ENCODE measurements at regions not wholly inside any gene's neighbourhood (a gene's known extent, or its start where the extent isn't known, plus 50 kb on each side); places are given as distances from the start of the nearest gene placed in this dataset.
"Not testable (repeated sequence)": the region's sequence is repeated elsewhere in the genome, so short reads cannot be mapped to it uniquely, and the experiment has no call there.

GRCh38 chr13:54034047-54034446 is 1005.4 kb downstream of the OLFM4 start:
- in situ Hi-C loops (cut with HindIII; ENCODE audit: low sequenced_read_pairs), result no loop called here

DNA sequence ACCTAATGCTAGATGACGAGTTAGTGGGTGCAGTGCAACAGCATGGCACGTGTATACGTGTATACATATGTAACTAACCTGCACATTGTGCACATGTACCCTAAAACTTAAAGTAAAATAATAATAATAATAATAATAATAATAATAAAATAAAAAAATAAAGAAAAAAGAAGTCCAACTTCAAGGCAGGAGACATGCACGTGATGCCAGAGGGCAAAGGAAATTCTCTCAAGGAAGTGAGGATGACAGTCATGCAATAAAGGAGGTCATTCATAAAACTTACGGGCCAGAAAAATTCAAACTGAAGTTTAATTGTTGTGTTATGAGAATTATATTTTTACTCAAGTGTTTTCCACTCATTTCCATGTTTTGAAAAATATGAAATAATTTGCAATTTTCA is 1028.8 kb downstream of the OLFM4 start:
- H3K4me3 ChIP-seq (ENCODE audit: low read depth, low read length); DNase-seq (ENCODE audit: low read depth); in situ Hi-C loops (cut with HindIII; ENCODE audit: low sequenced_read_pairs): not testable (repeated sequence)

More at GRCh38 chr13:54034047-54034446, 1005.4 kb downstream of the OLFM4 start:
- TF ChIP-seq, protein P1, sequence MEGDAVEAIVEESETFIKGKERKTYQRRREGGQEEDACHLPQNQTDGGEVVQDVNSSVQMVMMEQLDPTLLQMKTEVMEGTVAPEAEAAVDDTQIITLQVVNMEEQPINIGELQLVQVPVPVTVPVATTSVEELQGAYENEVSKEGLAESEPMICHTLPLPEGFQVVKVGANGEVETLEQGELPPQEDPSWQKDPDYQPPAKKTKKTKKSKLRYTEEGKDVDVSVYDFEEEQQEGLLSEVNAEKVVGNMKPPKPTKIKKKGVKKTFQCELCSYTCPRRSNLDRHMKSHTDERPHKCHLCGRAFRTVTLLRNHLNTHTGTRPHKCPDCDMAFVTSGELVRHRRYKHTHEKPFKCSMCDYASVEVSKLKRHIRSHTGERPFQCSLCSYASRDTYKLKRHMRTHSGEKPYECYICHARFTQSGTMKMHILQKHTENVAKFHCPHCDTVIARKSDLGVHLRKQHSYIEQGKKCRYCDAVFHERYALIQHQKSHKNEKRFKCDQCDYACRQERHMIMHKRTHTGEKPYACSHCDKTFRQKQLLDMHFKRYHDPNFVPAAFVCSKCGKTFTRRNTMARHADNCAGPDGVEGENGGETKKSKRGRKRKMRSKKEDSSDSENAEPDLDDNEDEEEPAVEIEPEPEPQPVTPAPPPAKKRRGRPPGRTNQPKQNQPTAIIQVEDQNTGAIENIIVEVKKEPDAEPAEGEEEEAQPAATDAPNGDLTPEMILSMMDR (IDR thresholded peaks at IDR 0.05; ENCODE audit: low read depth, low read length, missing control alignments), result no peak
- H3K4me3 ChIP-seq (ENCODE audit: low read depth, low read length), result no peak overlapping the region
- DNase-seq (ENCODE audit: low read depth), result no peak

- H3K4me3 ChIP-seq (ENCODE audit: low read depth, low read length); in situ Hi-C loops (cut with HindIII; ENCODE audit: low sequenced_read_pairs); DNase-seq (ENCODE audit: low read depth): not testable (repeated sequence)
Observed at GRCh38 chr13:54069958-54070357, 1041.3 kb downstream of the OLFM4 start.

DNA sequence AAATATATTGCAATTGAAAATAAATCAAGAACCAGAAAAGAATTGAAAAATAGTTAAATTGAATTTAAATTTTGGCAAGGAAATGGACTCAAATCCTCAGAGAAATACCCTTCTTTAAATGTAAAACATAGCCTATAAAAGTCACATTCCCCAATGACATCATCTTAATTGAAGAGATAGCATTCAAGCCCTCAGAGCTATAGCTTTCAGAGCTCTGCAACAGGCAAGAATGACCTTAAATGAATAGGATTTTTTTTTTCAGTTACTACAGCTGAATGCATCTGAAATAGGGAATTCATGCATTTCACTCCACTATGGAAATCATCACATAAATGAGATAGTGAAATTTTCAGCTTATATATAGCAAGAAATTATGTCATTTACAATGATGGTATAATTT is 1049.0 kb downstream of the OLFM4 start:
- no peak for DNase-seq (ENCODE audit: low read depth)
- no peak overlapping the region for H3K4me3 ChIP-seq (ENCODE audit: low read depth, low read length)
- TF ChIP-seq, protein P1 (IDR thresholded peaks at IDR 0.05; ENCODE audit: low read depth, low read length, missing control alignments), result no peak
- in situ Hi-C loops (cut with HindIII; ENCODE audit: low sequenced_read_pairs), result no loop called here

DNA sequence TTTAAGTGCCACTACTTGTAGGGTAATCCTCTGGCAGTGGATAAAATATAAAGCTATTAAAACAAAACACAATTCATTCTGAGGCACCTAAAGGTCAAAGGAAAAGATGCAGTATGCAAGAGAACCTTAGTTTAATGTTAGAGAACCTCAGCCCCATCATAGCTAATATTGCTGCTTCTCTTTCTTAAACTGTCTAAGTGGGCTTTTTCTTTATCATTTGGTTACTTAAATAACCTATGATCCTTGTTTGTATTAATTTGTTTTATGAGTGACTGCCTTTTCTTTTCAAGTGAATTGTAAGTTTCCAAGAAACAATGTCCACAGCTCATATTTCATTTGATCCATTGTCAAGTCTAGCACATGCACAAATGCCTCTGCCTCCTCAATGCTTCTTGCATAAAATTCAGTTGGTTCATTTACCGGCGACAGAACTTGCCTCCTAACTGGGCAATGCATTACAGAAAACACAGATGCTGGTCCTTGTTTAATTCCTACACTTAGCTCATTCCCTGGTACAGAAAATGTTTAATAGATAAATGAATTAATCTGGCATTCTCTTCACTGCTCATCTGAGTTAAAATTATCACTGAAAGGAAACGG is 1049.8 kb downstream of the OLFM4 start:
- in situ Hi-C loops (cut with HindIII; ENCODE audit: low sequenced_read_pairs), result no loop called here
- TF ChIP-seq, protein P1 (IDR thresholded peaks at IDR 0.05; ENCODE audit: low read depth, low read length, missing control alignments), result no peak
- no peak for DNase-seq (ENCODE audit: low read depth)
- no peak overlapping the region for H3K4me3 ChIP-seq (ENCODE audit: low read depth, low read length)

- DNase-seq (ENCODE audit: low read depth); in situ Hi-C loops (cut with HindIII; ENCODE audit: low sequenced_read_pairs); H3K4me3 ChIP-seq (ENCODE audit: low read depth, low read length): not testable (repeated sequence)
Observed at GRCh38 chr13:54082309-54082708, 1053.7 kb downstream of the OLFM4 start.

GRCh38 chr13:54091884-54092283 is 1063.3 kb downstream of the OLFM4 start:
- no peak overlapping the region for H3K4me3 ChIP-seq (ENCODE audit: low read depth, low read length)
- DNase-seq (ENCODE audit: low read depth), result no peak
- TF ChIP-seq, protein P1 (IDR thresholded peaks at IDR 0.05; ENCODE audit: low read depth, low read length, missing control alignments), result no peak
- in situ Hi-C loops (cut with HindIII; ENCODE audit: low sequenced_read_pairs), result no loop called here

DNA sequence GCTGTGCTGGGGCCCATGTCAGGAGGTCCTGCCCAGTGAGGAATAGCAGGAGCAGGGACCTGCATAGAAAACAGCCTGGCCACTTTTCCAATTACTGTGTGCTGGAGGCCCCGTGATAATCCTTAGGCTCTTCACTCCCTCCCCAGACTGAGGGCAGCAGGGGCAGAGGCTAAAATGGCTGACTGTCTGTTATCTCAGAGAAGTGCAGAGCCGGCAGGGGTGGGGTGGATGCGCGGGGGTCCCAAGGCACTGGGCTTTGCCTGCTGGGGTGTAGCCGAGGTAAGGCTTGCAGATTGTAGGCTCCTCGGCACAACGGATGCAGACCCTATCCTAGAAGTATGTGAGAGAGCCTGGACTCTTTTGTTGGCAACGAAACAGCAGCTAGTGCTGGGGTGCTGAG is 1064.1 kb downstream of the OLFM4 start:
- in situ Hi-C loops (cut with HindIII; ENCODE audit: low sequenced_read_pairs), result no loop called here

More for the DNA sequence above, 1064.1 kb downstream of the OLFM4 start:
- no peak for DNase-seq (ENCODE audit: low read depth)
- TF ChIP-seq, protein P1 (IDR thresholded peaks at IDR 0.05; ENCODE audit: low read depth, low read length, missing control alignments), result no peak
- H3K4me3 ChIP-seq (ENCODE audit: low read depth, low read length), result no peak overlapping the region
